ENCODE measurements at regions not wholly inside any gene's neighbourhood (a gene's known extent, or its start where the extent isn't known, plus 50 kb on each side); places are given as distances from the start of the nearest gene placed in this dataset.

GRCh38 chr6:138681627-138682026, 91.9 kb upstream of the CCDC28A start:
- WGBS (ENCODE audit: insufficient coverage) = 80% methylated on average over 1 of the region's 4 CpGs
- H3K9me3 ChIP-seq (ENCODE audit: control extremely low read depth in 1 of 5, control insufficient read depth in 4 of 5, insufficient read depth in 2 of 5, low read depth in 1 of 5, low read length in 4 of 5) = no peaks in the 10 kb centered on the region
- peaks cover 0 to 12% (median 5%) of the 10 kb centered on the region in 4 experiments for H3K4me1 ChIP-seq (ENCODE audit: control extremely low read depth in 1 of 4, control insufficient read depth in 4 of 4, insufficient read depth in 4 of 4, low read length in 3 of 4)
- no peaks in the 10 kb centered on the region for H3K36me3 ChIP-seq (ENCODE audit: control insufficient read depth in 4 of 4, insufficient read depth in 4 of 4, low read length in 3 of 4)
- H3K27me3 ChIP-seq (replicated peaks in 2 of 5; ENCODE audit: control insufficient read depth in 4 of 5, insufficient read depth in 5 of 5, low read length in 4 of 5) = no peaks in the 10 kb centered on the region
- CTCF ChIA-PET = interaction anchor here (1.1 to 2.0 kb wide), 3 partner anchors 9 to 18 kb away, joined by 5 to 9 read pairs (median 5); no protein-coding TSS in a partner anchor
- peak in 2 of 3 donors; percentile 17 to 37 for DNase-seq
- POLR2A ChIA-PET = no interaction called here
- no peak overlapping the region for H3K27ac ChIP-seq (ENCODE audit: insufficient read depth in 1 of 2, low read depth in 1 of 2, low read length in 2 of 2, poor library complexity in 1 of 2, severe bottlenecking in 2 of 2)
- H3K4me3 ChIP-seq (ENCODE audit: control insufficient read depth in 1 of 7, extremely low read depth in 1 of 7, insufficient read depth in 4 of 7, low read depth in 2 of 7, low read length in 6 of 7) = no peak overlapping the region

GRCh38 chr6:138682704-138683527, 90.7 kb upstream of the CCDC28A start:
- WGBS (ENCODE audit: insufficient coverage) = 94% methylated on average over 23 of the region's 26 CpGs
- no peaks in the 10 kb centered on the region for H3K36me3 ChIP-seq (ENCODE audit: control insufficient read depth in 4 of 4, insufficient read depth in 4 of 4, low read length in 3 of 4)
- ChIA-PET POLR2A (no interaction called here), CTCF (interaction anchor here (1.1 to 3.5 kb wide), 3 partner anchors 9 to 24 kb away, joined by 3 to 15 read pairs (median 4); no protein-coding TSS in a partner anchor)
- no peaks in the 10 kb centered on the region for H3K27me3 ChIP-seq (replicated peaks in 2 of 5; ENCODE audit: control insufficient read depth in 4 of 5, insufficient read depth in 5 of 5, low read length in 4 of 5)
- no peaks in the 10 kb centered on the region for H3K9me3 ChIP-seq (ENCODE audit: control extremely low read depth in 1 of 5, control insufficient read depth in 4 of 5, insufficient read depth in 2 of 5, low read depth in 1 of 5, low read length in 4 of 5)
- H3K4me1 ChIP-seq (ENCODE audit: control extremely low read depth in 1 of 4, control insufficient read depth in 4 of 4, insufficient read depth in 4 of 4, low read length in 3 of 4) = peaks cover 0 to 12% (median 5%) of the 10 kb centered on the region in 4 experiments
- no peak overlapping the region for H3K4me3 ChIP-seq (ENCODE audit: control insufficient read depth in 1 of 7, extremely low read depth in 1 of 7, insufficient read depth in 4 of 7, low read depth in 2 of 7, low read length in 6 of 7)
- H3K27ac ChIP-seq (ENCODE audit: insufficient read depth in 1 of 2, low read depth in 1 of 2, low read length in 2 of 2, poor library complexity in 1 of 2, severe bottlenecking in 2 of 2) = no peak overlapping the region
- peak in 2 of 3 donors; percentile 34 to 56 for DNase-seq

- no peaks in the 10 kb centered on the region for H3K36me3 ChIP-seq (ENCODE audit: control insufficient read depth in 4 of 4, insufficient read depth in 4 of 4, low read length in 3 of 4)
- POLR2A ChIA-PET = no interaction called here
- H3K9me3 ChIP-seq (ENCODE audit: control extremely low read depth in 1 of 5, control insufficient read depth in 4 of 5, insufficient read depth in 2 of 5, low read depth in 1 of 5, low read length in 4 of 5) = no peaks in the 10 kb centered on the region
- no peak overlapping the region for H3K27ac ChIP-seq (ENCODE audit: insufficient read depth in 1 of 2, low read depth in 1 of 2, low read length in 2 of 2, poor library complexity in 1 of 2, severe bottlenecking in 2 of 2)
- peaks cover 0 to 12% (median 5%) of the 10 kb centered on the region in 4 experiments for H3K4me1 ChIP-seq (ENCODE audit: control extremely low read depth in 1 of 4, control insufficient read depth in 4 of 4, insufficient read depth in 4 of 4, low read length in 3 of 4)
- H3K4me3 ChIP-seq (ENCODE audit: control insufficient read depth in 1 of 7, extremely low read depth in 1 of 7, insufficient read depth in 4 of 7, low read depth in 2 of 7, low read length in 6 of 7) = no peak overlapping the region
- no peaks in the 10 kb centered on the region for H3K27me3 ChIP-seq (replicated peaks in 2 of 5; ENCODE audit: control insufficient read depth in 4 of 5, insufficient read depth in 5 of 5, low read length in 4 of 5)
- peak; percentile 46 to 89 (median 79) for DNase-seq
- no CpG with 5 or more reads among the region's 2 CpGs for WGBS (ENCODE audit: insufficient coverage)
- CTCF ChIA-PET = interaction anchor here (0.7 to 3.5 kb wide), 4 partner anchors 11 to 82 kb away, joined by 3 to 15 read pairs (median 5); no protein-coding TSS in a partner anchor
Observed at GRCh38 chr6:138685257-138685656, 88.3 kb upstream of the CCDC28A start.

DNA sequence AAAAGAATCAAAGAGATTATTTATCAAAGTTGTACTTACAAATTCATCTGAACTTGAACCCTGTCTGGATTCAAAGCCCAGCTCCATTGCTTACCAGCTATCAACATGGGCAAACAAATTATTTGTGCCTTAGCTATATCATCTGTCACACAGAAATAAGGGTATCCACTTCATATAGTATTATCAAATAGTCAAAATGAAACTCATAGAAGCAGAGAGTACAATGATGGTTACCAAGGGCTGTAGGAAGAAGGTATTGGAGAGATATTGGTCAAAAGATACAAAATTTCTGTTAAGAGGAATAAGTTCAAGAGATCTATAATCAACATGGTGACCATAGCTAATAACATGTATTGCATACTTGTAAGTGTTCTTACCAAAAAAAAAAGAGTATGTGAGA, 87.8 kb upstream of the CCDC28A start:
- H3K9me3 ChIP-seq (ENCODE audit: control extremely low read depth in 1 of 5, control insufficient read depth in 4 of 5, insufficient read depth in 2 of 5, low read depth in 1 of 5, low read length in 4 of 5) = no peaks in the 10 kb centered on the region
- ChIA-PET POLR2A (no interaction called here), CTCF (interaction anchor here (1.7 to 3.5 kb wide), 3 partner anchors 12 to 80 kb away, joined by 4 to 15 read pairs (median 6); no protein-coding TSS in a partner anchor)
- no peaks in the 10 kb centered on the region for H3K27me3 ChIP-seq (replicated peaks in 2 of 5; ENCODE audit: control insufficient read depth in 4 of 5, insufficient read depth in 5 of 5, low read length in 4 of 5)
- H3K4me1 ChIP-seq (ENCODE audit: control extremely low read depth in 1 of 4, control insufficient read depth in 4 of 4, insufficient read depth in 4 of 4, low read length in 3 of 4) = peaks cover 0 to 12% (median 5%) of the 10 kb centered on the region in 4 experiments
- no peak for DNase-seq
- no peaks in the 10 kb centered on the region for H3K36me3 ChIP-seq (ENCODE audit: control insufficient read depth in 4 of 4, insufficient read depth in 4 of 4, low read length in 3 of 4)
- no peak overlapping the region for H3K4me3 ChIP-seq (ENCODE audit: control insufficient read depth in 1 of 7, extremely low read depth in 1 of 7, insufficient read depth in 4 of 7, low read depth in 2 of 7, low read length in 6 of 7)
- H3K27ac ChIP-seq (ENCODE audit: insufficient read depth in 1 of 2, low read depth in 1 of 2, low read length in 2 of 2, poor library complexity in 1 of 2, severe bottlenecking in 2 of 2) = no peak overlapping the region

- Histone ChIP-seq H3K27me3 (replicated peaks in 2 of 5; ENCODE audit: control insufficient read depth in 4 of 5, insufficient read depth in 5 of 5, low read length in 4 of 5) (peaks cover 0 to 6% (median 0%) of the 10 kb centered on the region in 5 experiments), H3K36me3 (ENCODE audit: control insufficient read depth in 4 of 4, insufficient read depth in 4 of 4, low read length in 3 of 4) (no peaks in the 10 kb centered on the region), H3K9me3 (ENCODE audit: control extremely low read depth in 1 of 5, control insufficient read depth in 4 of 5, insufficient read depth in 2 of 5, low read depth in 1 of 5, low read length in 4 of 5) (no peaks in the 10 kb centered on the region), H3K4me1 (ENCODE audit: control extremely low read depth in 1 of 4, control insufficient read depth in 4 of 4, insufficient read depth in 4 of 4, low read length in 3 of 4) (peaks cover 0 to 17% (median 9%) of the 10 kb centered on the region in 4 experiments), H3K4me3 (ENCODE audit: control insufficient read depth in 1 of 7, extremely low read depth in 1 of 7, insufficient read depth in 4 of 7, low read depth in 2 of 7, low read length in 6 of 7) (no peak overlapping the region), H3K27ac (ENCODE audit: insufficient read depth in 1 of 2, low read depth in 1 of 2, low read length in 2 of 2, poor library complexity in 1 of 2, severe bottlenecking in 2 of 2) (no peak overlapping the region)
- ChIA-PET CTCF (interaction anchor here (1.8 kb wide), 1 partner anchor 78 kb away, joined by 8 read pairs; no protein-coding TSS in a partner anchor), POLR2A (no interaction called here)
- 100% methylated on average over 1 of the region's 4 CpGs for WGBS (ENCODE audit: insufficient coverage)
- no peak for DNase-seq
Observed at GRCh38 chr6:138688580-138688979, 85.0 kb upstream of the CCDC28A start.

DNA sequence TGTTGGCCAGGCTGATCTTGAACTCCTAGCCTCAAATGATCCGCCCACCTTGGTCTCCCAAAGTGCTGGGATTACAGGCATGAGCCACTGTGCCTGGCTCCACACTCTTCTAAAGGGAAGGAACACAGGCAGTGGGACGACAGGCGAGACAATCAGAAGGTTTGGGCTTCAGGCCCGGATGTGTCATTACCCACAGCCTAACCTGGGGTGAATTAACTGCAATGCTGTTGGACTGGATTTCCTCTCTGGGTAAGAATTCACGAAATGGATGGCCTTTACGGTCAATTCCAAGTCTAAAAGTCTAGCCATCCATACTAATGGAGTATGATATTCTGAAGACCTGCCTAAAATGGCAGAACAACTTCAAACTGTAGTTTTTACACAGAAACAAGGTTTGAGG, 83.7 kb upstream of the CCDC28A start:
- Histone ChIP-seq H3K4me1 (ENCODE audit: control extremely low read depth in 1 of 4, control insufficient read depth in 4 of 4, insufficient read depth in 4 of 4, low read length in 3 of 4) (peaks cover 0 to 17% (median 12%) of the 10 kb centered on the region in 4 experiments), H3K27ac (ENCODE audit: insufficient read depth in 1 of 2, low read depth in 1 of 2, low read length in 2 of 2, poor library complexity in 1 of 2, severe bottlenecking in 2 of 2) (no peak overlapping the region), H3K36me3 (ENCODE audit: control insufficient read depth in 4 of 4, insufficient read depth in 4 of 4, low read length in 3 of 4) (no peaks in the 10 kb centered on the region), H3K9me3 (ENCODE audit: control extremely low read depth in 1 of 5, control insufficient read depth in 4 of 5, insufficient read depth in 2 of 5, low read depth in 1 of 5, low read length in 4 of 5) (no peaks in the 10 kb centered on the region), H3K4me3 (ENCODE audit: control insufficient read depth in 1 of 7, extremely low read depth in 1 of 7, insufficient read depth in 4 of 7, low read depth in 2 of 7, low read length in 6 of 7) (no peak overlapping the region), H3K27me3 (replicated peaks in 2 of 5; ENCODE audit: control insufficient read depth in 4 of 5, insufficient read depth in 5 of 5, low read length in 4 of 5) (peaks cover 0 to 6% (median 0%) of the 10 kb centered on the region in 5 experiments)
- ChIA-PET CTCF (interaction anchor here (1.8 kb wide), 1 partner anchor 77 kb away, joined by 8 read pairs; no protein-coding TSS in a partner anchor), POLR2A (no interaction called here)
- no peak for DNase-seq
- WGBS (ENCODE audit: insufficient coverage) = 97% methylated on average over 3 of the region's 6 CpGs

Data from common myeloid progenitor, CD34-positive (primary cell).